ENCODE measurements at regions not wholly inside any gene's neighbourhood (a gene's known extent, or its start where the extent isn't known, plus 50 kb on each side); places are given as distances from the start of the nearest gene placed in this dataset.

DNA sequence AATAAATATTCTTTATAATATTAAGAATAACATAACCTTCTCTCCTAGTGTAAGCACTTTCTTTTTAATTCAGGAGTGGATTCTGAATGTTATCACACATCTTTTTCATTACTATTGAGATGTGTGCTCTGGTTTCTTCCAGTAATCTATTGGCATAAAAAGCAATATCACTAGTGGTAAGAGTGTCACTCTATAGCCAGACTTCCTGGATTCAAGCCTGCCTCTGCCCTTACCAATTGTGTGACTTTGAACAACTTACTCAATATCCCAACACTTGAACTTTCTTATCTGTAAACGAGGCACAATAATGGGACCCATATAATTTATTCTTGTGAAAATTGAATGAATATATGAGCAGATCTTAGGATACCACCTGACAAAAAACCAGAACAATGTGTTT is 71.0 kb downstream of the SEM1 start:
- DNase-seq = no peak

DNA sequence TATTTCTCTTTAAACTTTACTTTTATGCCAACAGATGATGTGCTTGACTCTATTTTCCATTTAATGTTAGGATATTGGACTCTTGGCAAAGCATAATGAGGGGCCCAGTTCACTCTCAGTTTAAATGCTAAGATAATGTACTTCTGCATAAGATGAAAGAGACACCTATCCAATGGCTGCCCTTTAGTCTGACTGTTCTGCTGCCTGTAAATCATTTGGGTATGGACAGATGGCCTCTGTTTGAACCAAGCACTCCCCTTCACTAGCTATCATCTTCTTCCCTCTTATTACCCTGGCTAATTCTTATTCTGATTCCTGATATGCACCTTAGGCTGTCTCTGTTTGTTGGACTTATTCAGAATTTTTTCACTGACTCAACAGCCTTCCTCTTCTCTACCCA is 72.1 kb downstream of the SEM1 start:
- DNase-seq = no peak

DNA sequence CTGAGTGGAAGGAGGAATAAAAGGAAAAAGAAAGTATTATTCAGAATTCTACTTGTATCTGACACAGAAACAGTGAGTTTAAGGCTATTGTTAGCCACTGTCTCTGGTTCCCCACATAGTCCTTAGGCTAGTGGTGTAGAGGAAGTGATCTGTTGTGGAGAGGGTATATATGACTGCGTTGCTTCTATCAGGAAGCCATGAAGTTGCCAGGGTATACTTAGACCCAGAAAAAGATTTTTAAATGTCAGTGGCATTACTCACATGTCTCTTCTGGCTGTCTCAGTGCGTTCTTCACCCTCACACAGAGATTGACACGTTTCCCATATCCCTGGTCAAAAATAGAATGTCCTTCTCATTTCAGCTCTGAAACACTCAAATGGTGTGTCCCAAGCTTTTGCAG is 72.7 kb downstream of the SEM1 start:
- DNase-seq = no peak

DNA sequence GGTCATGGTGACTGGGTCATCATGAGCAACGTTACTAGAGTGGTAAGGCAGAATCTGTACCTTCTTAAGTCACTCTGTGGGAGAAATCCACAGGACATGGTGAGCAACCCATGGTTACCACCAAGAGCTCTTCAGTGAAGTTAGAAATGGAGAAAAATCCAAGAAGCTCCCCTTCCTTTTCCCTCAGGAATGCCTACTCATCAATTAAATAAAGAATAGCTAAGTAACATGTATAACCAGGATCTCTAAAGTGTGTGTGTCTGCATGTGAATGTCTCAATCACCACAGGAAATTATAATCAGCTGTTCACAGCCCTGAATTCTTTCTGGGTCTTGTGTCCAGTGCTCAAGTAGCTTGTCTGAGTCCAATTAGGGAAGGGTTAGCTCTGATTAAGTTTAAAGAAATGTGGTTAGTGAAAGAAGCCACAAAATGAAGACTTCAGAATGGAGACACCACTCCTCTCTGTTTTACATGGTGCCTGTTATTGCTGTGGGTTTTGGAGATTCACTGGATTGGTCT is 73.2 kb downstream of the SEM1 start:
- DNase-seq = no peak

DNA sequence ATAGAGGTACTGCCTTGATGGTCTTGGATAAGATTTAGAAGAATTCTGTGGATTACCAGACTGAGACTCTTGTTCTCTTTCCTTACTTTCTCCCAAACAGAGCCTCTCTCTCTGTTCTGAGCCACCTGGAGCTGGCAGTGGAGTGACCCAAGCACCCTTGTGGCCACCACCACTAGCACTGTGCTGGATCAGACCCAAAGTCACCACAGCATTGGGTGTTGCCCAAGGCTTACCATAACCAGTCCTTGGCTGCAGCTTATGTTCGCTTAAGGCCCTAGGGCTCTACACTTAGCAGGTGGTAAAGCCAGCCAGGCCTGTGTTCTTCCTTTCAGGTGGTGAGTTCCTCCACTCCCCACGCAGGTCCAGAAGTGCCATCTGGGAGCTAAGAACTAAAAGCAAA is 79.8 kb downstream of the SEM1 start:
- DNase-seq = no peak

DNA sequence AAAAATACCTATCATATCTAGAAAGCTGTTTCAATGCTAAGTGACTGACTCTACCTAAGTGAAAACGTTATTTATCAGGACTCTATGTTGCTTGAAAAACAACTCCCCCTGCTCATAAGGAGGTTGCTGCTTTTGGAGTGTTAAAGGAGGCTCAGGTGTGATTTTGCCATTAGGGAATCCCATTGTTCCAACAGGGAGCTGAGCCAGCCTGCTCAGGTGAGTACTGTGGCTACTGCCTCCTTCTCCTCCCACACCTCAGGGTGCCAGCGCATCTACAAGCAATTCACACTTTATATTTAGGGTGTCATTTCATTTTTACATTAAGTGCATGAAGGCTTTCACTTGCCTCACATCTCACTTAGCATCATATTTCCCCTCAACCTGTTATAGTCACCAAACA is 84.7 kb downstream of the SEM1 start:
- no peak for DNase-seq

DNA sequence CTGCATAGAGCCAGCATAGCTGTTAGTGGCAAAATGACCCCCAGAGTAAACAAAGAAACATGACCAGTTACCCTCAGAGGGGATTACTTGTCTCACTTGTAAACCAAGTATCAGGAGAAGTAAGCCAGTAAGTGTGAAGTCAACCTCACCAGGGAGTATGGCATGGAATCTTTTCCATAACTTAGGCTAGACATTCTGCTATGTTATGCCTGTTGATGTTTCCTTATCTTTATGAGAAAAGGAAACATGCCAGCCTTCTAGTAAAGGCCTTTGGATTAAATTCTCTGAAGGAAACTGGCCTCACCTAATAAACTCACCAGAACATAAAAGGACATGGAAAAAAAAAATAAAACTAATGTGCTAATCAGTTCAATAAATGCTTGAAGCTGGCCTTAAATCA is 87.7 kb downstream of the SEM1 start:
- DNase-seq = no peak

DNA sequence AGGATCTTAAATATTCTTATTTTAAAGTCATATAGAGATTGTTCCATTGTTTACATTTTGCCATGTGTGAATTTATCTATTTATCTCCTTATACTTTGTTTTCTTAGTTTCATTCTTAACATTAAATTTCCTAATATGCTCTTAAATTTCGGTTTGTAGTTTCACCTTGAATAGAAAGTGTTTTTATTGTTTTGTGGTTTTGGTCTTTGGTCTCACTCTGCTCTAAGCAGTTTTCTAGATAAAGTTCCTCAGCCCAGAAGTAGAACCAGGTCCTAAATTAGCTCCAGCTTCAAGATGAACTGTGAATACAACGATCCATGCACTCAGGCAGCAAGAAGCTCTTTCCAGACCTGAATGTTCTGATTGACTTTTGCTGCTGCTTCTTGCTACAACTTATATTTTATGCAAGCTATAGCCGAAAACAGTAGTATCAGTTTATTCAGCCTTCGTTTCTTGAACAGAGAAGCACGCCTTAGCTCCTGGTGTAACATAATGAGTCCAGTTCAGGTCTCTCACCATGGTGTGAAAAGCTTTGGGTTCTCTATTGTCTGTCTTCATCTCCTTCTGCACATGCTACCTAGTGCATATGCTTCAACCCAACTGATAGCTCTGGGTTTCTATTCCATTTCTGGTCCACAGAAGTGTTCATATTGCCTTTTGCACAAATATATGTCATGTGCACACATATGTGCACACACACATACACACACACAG is 95.3 kb downstream of the SEM1 start:
- DNase-seq = no peak

DNA sequence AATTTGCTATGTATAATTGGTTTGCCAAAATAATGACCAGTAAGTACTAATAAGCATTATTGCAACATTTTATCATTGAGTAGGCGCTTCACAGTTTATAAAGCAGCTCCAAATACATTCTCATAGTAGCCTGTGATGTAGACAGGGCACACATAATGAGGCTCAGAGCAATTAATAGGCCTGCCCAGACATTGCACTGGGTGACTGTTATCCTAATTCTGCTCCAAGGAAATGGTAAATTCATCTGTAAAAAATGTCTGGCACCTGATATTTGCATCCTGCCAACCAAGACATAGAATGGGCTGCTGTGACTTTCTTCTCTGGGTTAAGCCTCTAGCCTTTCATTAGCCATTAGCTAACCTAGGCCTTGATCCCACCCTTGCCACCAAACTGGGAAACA is 97.6 kb downstream of the SEM1 start:
- DNase-seq = no peak

DNA sequence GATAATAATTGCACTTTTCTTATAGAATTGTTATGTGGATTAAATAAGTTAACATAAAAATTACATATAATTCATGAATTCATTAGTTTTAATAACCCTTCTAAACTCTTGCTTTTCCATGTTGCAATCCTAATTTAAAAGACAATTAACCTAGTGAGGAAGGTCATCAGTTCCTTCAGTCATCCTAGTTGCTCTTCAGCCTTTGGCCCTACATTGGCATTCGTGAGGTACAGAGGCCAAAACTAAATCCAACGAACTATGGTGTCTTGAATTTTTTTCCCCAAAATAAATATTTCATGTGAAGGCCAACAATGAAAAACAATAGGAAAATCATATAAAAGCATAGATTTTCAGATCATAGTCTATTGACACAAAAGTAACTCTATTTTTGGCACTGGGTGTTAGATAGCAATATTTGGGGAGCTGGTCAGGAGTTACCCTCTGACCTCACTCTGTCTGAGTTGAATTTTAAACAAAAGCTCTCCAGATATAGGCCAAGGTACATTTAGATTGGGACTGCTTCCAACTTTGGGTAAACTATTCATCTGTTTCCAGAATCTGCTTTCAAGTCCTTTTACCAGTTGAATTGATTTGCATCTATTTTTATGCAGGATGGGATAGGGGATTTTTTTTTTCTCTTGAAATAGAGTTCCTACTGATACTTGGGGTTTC is 104.5 kb downstream of the SEM1 start:
- DNase-seq = no peak

DNA sequence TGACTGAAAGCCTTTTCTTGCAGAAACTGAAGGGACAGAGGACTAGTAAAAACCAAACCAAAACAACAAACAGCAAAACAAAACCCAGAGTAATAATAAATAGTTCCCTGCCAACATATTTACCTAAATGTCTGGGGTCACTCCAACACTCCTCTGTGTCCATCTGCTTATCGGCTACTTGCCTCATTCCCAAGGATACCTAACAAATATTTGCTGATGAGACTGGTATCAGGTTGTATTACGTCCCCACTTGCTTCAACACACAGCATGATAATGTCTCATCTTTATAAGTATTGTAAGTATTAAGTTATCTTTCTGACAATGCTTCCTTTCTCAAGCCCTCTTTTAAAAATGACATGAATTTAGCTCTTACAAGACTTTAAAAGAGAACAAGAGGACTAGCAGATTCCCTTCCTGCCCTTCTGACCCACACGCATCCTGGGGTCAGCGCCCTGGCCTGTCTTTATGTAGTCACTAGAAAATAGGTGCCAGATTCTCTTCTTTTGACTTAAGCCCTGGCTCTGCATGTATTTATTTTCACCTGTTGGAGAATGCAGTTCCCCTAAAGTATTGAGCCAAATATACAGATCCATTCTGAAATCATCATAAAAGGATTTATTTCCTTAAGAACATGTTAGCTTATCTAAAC is 110.2 kb downstream of the SEM1 start:
- DNase-seq = no peak

DNA sequence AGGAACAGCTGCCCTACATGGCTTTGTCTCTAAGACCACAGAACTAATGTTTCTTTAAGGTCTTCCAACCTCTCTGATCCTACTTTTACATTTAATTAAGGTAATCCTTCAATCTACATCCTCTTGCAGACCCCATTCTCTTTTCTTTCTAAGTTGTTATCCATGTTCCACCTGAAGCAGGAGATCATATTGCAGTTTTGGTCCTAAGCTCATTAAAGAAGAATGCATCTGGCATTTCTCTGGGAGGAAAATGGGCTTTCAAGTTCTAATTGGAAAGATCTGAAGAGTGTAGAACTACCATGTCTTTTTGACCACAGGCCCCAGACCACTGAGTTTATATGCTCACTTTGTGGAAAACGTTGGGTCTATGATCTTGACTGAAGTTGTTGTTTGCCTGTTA is 111.2 kb downstream of the SEM1 start:
- no peak for DNase-seq

DNA sequence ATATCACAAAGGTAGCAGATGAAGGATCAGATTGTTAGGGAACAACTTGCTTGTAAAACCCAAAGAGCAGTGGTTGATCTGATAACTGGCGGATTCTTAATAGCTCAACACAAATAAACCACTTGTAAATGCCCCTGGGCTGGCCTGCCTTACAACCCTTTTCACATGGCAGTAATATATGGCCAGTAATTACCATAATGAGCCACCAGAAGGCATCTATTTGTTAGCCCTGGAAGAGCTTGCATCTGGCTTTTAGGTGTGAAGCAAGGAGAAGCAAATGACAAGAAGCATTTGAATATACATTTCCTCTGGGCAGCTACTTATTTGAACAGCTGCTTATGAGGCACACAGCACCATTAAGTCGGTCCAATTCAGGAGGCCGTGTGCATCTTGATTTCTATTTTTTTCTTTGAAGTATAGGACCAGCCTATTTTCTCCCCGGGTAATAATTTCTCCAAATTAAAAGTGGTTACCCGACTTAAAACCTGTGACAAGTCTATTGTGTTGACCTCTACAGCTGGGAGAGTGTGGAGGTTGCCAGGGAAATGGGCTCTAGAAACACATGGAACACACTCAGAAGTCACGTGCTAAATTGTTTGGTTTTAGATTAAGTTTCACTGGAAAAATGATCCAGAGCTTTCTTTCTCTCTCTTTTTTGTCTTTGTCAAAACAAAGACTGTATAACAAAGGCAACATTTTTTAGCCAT is 113.4 kb downstream of the SEM1 start:
- DNase-seq = no peak

DNA sequence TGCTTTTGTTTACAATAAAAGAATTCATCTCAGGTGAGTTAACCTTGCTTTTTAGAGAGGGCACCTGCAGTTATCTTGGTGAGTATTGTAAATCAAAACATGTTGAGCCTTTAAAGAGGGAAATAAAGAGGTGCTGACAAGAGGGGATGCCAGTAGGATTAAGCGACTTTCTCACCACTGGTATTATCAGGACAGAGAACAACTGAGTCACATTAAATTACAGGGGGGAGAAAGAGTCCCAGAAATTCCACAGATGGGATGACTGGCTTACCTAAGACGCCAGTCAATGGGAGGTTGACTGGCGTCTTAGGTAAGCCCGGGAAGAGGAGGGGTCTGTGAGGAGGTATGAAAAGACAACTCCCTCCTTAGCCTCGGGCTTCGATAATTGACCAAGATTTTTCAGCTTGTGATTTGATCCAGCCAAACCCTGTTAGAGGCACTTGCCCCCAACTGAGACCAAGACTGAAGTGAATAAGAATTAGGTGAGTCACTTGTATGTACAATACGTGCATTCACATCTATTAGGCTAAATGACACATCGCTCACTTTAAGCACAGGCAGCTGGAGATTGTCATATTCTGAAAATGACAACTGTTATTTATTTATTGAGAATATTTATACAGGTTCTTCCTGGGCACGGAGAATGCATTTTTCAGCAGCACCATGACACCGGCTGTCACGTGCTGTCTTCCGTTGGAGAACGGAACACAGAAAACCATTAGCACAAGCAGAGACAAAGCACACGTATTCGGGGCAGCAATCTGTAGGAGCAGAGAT is 117.6 kb downstream of the SEM1 start:
- DNase-seq = no peak

DNA sequence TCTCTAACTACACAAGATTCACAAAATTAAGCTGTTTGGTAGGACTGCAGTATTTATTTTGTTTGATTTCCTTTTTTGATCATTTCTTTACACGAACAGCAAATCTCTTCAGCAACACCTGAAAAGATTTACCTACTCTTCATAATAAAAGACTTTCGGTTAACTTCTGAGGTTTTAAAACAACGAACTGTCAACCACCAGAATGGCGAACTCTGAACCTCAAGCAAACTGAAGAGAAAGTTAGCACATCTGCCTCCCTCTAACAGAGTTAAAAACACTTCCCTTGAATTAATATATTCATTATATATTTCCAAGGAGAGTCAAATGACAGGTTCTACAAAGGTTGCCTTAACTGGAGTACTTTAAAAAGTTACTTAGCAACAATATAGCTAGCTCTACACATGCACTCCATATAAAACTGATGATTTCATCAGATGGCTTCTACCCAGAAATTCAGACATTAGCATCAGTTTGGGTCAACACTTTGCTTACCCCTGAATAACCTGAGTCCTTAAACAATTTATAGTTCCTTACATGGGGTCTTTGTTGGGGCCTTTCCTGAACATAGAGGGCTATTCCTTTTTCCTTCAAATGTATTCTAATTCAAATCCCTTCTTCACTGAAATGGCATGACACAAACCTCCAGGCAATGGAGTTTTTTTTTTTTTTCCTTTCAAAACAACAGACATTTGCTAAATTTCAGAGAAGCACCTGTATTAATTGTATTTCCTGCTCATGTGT is 118.3 kb downstream of the SEM1 start:
- no peak for DNase-seq

DNA sequence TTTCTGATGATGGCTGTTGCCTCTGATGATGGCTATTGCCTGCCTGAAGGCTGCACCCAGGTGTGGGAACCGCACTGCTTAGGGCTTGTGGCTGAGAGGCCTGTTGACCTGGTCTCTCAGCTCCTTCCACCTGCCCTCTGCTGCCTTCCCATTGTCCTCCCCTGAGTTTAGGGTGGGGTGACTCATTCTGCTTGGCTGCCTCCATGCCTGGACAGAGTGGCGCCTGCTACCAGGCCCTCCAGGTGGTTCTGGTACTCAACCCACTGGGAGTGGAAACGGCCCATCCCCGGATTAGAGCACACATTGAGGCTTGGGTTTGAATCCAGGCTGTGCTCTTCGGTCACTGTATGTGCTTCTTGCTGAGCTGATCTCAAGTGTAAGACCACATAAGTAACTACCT is 120.6 kb downstream of the SEM1 start:
- no peak for DNase-seq

DNA sequence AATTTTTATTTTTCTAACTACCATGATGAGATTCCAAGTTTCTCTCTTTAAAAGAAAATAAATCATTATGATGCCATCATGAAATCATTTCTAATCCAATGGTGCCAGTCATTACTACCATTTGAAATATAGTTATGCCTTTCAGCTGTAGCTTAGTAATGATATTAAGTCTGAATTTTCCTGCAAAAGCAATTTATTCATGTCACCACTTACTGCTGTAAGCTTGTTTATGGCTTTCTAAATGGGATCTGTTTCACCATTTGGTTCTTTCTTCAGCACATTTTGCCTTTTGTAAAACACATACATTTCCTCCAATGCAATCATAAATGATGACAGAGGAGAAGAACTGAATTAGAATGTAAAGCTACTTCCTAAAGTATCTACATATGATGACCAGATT is 130.5 kb downstream of the SEM1 start:
- no peak for DNase-seq

DNA sequence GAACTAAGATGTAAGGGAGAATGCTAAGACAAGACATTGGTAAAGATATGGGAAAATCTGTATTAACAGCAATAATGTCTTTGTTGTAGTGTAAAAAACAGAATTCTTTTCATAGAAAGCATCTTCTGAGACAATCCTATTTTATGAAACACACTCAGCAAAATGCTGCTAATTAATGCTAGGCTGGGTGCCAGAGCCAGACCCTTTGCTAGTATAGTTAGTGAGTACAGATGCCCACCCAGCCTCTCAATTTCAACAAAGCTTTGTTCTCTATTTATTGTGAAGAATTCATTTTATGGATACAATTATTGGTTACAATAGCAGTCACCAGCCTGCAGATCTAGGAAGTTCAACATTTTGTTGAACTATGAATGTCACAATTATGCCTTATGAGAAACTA is 131.0 kb downstream of the SEM1 start:
- no peak for DNase-seq

DNA sequence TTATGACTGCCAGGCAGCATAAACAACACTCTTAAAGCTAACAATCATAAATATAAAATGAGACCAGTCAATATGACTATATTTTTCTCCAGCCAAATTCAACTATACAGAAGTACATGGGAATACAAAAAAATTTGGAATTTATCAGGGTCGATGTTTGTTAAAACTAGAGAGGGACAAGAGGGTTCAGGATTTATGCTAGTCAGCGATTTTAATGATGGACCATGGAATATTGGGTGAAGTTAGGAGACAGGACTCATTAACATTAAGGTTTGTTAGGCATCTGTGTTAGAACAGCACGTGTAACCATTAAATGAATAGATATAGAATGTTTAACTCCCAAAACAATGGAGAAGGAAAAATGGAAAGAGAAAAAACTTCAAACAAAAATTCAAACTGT is 146.2 kb downstream of the SEM1 start:
- DNase-seq = no peak

DNA sequence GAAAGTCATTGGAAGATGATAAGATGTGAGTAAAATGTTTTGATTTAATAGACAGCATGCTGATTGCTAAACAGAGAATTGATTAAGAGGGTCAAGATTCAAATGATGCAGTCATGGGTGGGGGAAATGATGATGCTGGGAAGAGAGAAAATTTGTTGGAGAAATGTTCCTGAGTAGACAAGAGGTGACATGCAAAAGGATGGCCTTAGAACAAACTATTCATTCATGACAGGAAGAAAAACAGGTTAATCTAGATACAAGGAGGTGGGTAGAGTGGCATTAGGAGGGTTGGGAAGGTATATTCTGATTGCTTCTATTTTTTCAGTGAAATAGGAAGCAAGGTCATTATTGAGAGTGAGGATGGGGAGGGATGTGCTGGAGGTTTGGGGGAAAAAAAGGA is 146.7 kb downstream of the SEM1 start:
- DNase-seq = no peak

DNA sequence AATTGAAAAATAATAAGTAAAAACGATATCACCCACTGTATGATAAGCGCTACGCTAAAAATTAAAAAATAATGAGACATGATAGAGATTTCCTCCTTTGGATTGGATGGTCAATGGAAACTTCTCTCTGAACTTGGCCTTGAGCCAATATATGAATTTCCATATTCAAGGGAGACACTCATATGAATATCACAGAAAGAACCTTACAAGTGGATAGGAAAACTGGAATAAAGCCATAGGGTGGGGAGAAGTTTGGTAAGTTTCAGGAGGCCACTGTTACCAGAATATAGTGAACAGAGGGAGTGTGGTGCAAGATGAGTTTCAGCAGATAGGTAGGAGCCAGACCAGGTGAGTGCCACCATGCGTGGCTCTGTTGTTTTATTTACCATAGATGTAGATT is 147.2 kb downstream of the SEM1 start:
- no peak for DNase-seq

DNA sequence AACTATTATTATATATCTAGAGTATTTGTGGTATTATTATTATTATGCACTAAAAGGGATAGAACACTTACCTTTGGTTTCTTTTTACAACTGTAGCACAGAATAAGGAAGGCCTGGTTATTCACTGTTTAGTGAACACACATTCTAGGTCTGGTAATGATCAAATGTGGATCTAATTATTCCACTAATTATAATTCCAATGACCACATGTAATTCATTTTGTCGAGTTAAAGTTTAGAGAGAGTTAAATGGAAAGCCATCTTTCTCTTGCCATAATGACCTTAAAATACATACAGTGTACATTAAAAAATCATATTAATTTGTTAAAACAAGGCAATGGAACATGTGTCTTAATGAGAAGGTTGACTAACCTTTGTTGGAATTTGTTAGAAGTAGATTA is 147.8 kb downstream of the SEM1 start:
- no peak for DNase-seq
